GM18909 (cell line): ENCODE measurements at regions not wholly inside any gene's neighbourhood (a gene's known extent, or its start where the extent isn't known, plus 50 kb on each side); places are given as distances from the start of the nearest gene placed in this dataset.

ENCODE experiments used
- ATAC-seq: cut with Tn5 transposase; IDR thresholded peaks from one replicate; pipeline ENCODE4 v1.9.1; 2021; ENCODE audit warnings: mild to moderate bottlenecking; ENCODE audit not compliant: unreplicated experiment, poor library complexity

GRCh38 chr13:73870036-73870741 is 264.0 kb downstream of the KLF12 start:
- ATAC-seq = no peak

GRCh38 chr13:73865027-73865426 is 269.2 kb downstream of the KLF12 start:
- ATAC-seq = no peak

GRCh38 chr13:73861136-73861535 is 273.1 kb downstream of the KLF12 start:
- ATAC-seq = no peak

- ATAC-seq = no peak
These were observed 273.7 kb downstream of the KLF12 start for GRCh38 chr13:73860501-73860900.

- ATAC-seq = no peak
These were observed 274.4 kb downstream of the KLF12 start for GRCh38 chr13:73859841-73860240.

- no peak for ATAC-seq
These were observed 277.1 kb downstream of the KLF12 start for GRCh38 chr13:73857106-73857505.

- no peak for ATAC-seq
These were observed 283.1 kb downstream of the KLF12 start for GRCh38 chr13:73851104-73851503.

GRCh38 chr13:73850104-73850873 is 283.9 kb downstream of the KLF12 start:
- no peak for ATAC-seq

- peak; percentile 65 for ATAC-seq
These were observed 284.9 kb downstream of the KLF12 start for GRCh38 chr13:73849292-73849691.

- no peak for ATAC-seq
These were observed 289.2 kb downstream of the KLF12 start for GRCh38 chr13:73844986-73845385.

GRCh38 chr13:73842626-73843025 is 291.6 kb downstream of the KLF12 start:
- no peak for ATAC-seq

- no peak for ATAC-seq
These were observed 292.0 kb downstream of the KLF12 start for GRCh38 chr13:73842184-73842583.

GRCh38 chr13:73837147-73837546 is 297.1 kb downstream of the KLF12 start:
- ATAC-seq = no peak

- ATAC-seq = peak; percentile 61
These were observed 299.0 kb downstream of the KLF12 start for GRCh38 chr13:73835138-73835721.

- no peak for ATAC-seq
These were observed 300.7 kb downstream of the KLF12 start for GRCh38 chr13:73833325-73834070.

GRCh38 chr13:73832825-73833224 is 301.4 kb downstream of the KLF12 start:
- ATAC-seq = no peak

GRCh38 chr13:73832128-73832588 is 302.0 kb downstream of the KLF12 start:
- ATAC-seq = no peak

- no peak for ATAC-seq
These were observed 304.8 kb downstream of the KLF12 start for GRCh38 chr13:73829416-73829815.

GRCh38 chr13:73828811-73829210 is 305.4 kb downstream of the KLF12 start:
- no peak for ATAC-seq

- ATAC-seq = no peak
These were observed 306.8 kb downstream of the KLF12 start for GRCh38 chr13:73827434-73827833.

- no peak for ATAC-seq
These were observed 309.1 kb downstream of the KLF12 start for GRCh38 chr13:73825143-73825542.
